HG03520 (cell line): ENCODE measurements at regions not wholly inside any gene's neighbourhood (a gene's known extent, or its start where the extent isn't known, plus 50 kb on each side); places are given as distances from the start of the nearest gene placed in this dataset.

Experiments used
- ATAC-seq: cut with Tn5 transposase; IDR thresholded peaks from one replicate; pipeline ENCODE4 v1.9.1; 2021; ENCODE audit warnings: mild to moderate bottlenecking, moderate library complexity; ENCODE audit not compliant: unreplicated experiment

DNA sequence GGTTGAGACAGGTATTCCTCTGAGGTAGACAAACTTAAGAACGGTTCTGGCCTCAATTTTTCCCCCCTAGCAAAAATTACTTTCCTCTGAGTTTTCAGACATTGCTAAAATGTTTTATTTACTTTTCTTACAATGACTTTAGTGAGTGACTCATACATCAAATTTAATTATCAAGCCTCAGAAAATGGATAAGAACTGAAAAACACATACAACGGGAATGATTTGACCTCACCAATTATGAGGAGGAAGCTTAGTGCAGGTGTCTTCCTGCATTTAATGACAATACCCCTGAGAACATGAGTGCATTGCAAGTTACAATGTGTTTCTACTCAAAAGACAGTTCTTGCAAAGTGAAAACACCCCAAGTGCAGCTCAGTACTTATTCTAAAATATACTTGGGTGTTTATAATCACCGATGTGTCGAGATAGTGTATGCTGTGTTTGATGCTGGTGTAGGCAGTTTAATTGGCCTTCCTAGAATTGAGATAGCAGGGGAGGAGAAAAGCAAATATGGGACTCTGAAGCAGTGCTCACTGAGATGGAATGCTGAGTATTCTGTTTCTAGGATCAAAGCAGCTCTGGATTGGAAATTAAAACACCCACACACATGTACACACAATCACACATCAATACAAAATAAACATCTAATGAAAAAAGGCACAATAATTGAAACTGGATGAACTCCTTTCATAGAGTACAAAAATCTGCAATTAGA lies 189.5 kb upstream of the SLC10A2 start:
- ATAC-seq: no peak

DNA sequence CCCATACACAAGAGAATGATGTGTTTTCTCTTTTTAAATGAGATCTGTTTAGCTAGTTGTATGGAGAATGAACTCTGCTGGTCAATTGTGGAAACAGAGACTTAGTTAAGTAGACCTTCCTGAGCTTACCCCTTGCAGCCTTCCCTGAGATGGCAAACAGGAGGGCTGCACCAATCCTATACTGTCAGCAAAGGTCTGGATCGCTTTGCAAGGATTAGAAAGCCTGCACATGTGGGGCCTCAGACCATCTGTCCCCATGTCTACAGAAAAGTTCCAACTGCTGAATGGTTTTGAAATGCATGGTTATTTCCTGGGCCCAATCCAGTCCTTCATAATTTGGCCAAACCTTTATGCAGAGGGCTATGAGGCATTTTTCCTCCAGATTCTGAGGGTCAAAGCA lies 183.9 kb upstream of the SLC10A2 start:
- no peak for ATAC-seq

DNA sequence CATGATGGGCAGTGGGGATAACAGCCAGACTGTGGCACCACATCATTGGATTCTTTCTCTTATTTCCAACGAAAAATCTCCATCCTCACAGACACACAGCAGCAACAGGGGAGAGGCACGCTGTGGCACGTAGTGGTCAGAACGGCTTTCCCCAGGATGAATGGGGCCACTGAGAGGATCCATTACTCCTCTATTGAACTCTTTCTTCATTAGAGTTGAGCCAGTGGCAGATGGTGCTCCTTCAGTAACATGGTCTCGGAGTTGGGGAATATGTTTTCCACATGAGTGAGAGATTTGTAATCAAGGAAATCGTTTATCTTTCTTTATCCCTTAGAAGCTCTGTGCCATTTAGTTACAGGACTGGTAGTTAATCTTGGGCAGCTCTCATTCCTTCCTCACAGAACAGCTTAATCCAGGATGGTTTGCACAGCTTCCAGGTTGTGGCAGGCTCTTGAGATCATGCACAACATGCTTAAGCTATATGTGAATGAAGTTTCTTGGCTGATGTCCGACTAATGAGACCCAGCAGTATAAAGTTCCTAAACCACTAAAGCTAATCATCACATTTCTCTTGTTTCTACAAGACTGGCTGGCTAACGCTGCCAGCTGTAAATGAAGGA lies 180.5 kb upstream of the SLC10A2 start:
- no peak for ATAC-seq

DNA sequence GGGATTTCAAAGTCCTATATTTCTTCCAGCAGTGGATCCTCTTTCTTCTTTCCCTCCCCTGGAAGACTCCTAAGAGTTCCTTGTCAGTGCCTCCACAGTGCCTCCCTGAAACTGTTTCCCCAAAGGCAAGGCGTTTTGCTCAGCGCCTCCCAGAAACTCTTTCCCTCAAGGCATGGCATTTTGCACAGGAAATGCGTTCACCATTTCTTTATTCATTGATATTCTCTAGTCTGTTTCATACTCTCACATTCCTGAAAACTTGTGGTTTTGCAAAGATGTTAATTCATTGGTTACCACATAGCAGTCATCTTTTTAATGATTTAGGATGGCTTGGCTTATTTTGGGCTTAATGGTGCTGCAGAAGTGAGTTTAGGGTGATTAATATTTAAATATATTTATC lies 177.3 kb upstream of the SLC10A2 start:
- no peak for ATAC-seq

DNA sequence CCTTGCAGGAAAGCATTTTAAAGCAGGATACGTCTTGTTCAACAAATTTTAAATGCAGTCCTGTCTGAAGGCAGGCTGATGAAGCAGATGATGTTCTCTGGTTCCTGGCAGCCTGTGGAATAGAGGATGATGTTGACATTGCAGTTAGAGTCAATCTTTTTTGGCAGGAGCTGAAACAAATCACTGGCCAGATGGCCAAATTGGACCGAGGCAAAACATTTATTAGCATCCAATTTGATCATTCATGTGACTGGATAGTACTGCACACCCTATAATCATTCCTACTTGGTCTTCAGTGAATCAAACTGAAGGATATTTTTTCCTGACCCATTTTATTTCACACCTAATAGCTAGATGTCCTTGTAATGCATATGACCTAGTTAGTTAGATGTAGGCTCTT lies 172.2 kb upstream of the SLC10A2 start:
- ATAC-seq: no peak

DNA sequence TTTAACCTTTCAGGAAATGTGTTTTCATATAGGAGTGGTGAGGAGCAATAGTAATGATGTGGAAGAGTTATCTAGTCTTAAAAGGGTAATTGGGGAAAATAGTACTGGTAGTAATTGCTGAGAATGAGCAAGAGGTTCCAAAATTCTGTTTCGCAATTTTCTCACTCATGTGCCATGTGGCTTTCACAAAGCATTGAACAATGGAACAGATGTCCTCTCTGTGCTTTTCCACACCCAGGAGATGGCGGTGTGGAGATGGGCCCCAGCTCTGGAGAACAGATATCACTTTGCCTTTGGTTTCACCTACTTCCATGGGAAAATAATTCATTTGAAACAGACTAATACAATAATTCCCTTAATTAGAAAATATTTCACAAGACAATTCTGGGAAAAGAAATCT lies 170.0 kb upstream of the SLC10A2 start:
- ATAC-seq: no peak

DNA sequence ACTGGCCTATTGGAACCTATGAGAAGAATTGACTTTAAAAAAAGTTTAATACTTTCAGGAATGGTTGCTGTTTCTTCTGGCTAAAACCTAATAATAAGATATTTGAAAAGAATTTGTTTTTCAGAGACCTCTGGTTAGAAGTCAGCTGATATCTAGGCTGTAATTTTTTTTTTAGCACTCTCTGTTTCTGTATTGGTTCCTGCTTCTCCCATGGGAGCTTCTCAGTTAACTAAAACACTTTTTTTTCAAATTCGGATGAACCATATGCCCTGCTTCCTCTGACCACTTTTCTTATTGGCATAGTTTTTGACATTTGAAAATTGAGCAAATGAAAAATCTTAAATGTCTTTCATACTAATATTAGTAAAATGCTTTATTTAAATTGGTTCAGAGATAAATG lies 163.5 kb upstream of the SLC10A2 start:
- ATAC-seq: no peak

DNA sequence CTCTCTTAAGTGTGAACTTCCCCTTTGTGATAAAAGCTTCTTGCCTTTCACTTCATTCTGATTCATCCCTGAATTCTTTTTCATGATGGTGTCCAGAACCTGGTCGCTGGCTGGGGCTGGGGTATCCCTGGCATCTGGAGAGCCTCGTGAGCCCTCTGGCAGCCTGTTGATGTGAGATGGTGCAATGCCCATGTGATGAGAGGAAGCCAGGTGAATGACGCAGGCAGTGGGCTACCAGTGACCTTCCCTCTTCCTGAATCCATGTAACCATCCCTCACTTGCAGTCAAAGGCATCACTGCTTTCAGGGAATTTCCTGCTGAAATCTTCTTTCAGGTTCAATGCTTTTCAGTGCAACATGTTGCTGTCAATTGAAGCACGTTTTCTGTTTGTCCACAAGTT lies 158.6 kb upstream of the SLC10A2 start:
- ATAC-seq: no peak

DNA sequence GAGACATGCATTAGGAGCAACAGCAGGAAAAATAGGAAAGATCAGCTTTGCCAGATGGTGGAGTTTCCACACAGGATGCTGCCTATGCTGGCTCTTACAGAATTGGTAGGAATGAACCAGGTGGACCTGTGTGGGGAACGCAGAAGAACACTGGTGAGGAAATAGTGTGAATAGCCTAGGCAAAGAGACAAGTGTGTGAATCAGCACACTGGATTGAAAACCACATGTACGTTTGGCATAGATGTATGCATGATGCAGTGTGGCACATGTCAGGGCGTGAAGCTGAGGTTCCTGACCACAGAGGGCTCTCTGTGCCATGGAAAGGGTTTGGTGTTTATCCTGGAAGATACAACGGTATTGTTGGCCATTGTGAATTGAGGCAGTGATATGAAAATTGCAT lies 156.5 kb upstream of the SLC10A2 start:
- no peak for ATAC-seq

DNA sequence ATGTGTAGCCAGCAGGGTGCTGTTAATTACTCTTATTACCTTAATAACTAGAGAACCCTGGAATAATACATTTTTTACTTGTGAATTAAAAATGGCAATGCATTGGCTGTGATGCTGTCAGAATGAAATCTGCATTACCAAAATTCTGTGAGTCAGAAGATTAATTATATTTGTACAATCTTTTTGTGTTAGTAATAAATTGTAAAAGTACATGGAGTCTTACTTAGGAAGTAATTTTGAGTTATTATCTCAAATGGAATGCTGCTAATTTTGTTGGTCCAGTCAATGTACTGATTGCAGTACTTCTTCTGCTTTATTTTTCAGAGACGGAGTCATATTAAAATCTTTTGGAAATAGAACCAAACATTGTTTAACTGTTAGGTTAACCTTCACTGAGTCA lies 152.0 kb upstream of the SLC10A2 start:
- no peak for ATAC-seq

DNA sequence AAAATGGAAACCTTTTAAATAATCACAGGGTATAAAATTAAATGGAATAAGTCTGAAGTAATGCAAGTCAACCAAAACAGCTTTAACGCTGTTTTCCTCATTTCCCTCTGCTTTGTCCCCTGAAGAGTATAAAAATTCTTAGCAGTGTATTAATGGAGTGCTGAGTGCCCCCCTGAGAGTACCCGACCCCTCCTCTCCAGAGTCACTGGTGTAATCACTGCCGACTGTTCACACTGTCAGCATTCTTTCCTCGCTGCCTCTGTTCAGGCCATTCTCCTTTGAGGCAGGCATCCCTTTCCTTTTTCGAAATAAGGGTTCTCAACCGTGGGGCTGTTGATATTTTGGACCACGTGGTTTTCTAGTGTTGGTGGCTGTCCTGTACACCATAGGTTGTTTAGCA lies 146.9 kb upstream of the SLC10A2 start:
- ATAC-seq: no peak

DNA sequence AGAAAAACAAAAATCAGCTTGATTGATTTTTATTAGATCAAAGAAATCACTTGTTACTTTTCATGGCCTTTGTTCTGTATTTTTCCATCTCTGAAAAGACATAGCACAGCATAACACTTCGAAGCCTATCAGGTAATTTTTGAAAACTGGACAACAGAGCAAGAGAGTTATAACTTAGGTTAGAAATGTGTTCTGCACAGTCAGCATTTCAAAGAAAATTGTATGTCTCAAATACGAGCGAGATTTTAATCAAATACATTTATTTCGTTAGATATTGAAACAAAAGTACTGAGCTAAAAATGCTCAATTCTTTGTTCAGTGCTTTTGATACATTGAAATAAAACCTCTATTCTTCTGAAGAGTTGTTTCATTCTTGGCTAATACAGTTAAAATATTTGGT lies 144.1 kb upstream of the SLC10A2 start:
- no peak for ATAC-seq

DNA sequence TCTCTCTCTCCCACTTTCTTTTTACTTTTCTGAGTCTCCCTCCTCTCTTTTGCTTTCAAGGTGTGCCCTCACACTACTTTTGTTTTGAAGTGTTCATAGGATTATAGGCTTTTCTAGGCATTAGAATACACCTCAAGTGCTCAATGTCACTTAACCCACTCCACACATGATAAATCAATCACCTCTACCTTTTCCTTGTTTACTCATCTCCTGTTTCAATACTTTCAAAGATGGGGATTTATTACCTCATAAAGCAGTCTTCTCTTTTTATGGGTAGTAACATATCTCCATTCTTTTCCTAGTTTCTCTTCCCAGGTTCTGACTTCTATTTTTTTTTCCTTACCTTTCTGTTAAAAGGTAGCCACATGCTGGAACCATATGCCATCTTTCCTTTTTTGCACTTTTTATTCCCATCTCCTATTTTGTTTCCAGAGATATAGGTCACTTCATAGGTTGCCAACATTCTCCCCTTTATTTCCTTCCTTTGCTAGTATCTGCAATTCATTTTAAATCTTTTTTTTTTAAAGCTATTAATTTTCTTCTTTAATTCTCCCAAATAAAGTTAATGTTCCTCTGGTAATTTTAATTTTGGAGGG lies 137.6 kb upstream of the SLC10A2 start:
- ATAC-seq: no peak

DNA sequence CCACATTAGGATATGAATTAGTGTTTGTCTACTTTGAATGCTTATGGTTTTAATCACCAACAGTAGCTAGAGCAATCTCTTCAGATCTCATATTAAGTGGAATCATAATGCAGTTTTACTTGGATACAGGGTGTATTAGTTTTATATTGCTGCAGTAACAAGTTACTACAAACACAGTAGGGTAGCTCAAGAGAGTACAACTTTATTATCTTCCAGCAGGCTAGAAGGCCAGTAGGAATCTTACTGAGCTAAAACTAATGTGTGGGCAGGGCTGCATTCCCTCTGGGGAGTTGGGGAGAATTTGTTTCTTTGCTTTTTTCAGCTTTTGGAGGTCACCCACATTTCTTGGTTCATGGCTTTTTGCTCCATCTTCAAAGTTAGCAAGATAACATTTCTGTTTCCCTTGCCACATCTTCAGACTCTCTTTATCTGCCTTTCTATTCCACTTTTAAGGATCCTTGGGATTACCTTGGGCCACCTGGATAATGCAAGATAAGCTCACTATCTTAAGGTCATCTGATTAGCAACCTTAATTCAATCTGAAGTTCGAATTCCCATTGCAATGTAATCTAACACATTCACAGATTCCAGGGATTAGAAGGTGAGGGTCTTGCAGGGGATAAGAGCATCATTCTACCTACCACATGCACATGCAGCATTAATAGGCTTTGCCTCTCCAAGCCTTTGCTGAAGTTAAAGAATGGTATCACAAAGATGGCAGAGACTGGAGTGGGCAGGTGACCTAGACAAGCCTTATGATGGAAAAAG lies 134.1 kb upstream of the SLC10A2 start:
- ATAC-seq: no peak

DNA sequence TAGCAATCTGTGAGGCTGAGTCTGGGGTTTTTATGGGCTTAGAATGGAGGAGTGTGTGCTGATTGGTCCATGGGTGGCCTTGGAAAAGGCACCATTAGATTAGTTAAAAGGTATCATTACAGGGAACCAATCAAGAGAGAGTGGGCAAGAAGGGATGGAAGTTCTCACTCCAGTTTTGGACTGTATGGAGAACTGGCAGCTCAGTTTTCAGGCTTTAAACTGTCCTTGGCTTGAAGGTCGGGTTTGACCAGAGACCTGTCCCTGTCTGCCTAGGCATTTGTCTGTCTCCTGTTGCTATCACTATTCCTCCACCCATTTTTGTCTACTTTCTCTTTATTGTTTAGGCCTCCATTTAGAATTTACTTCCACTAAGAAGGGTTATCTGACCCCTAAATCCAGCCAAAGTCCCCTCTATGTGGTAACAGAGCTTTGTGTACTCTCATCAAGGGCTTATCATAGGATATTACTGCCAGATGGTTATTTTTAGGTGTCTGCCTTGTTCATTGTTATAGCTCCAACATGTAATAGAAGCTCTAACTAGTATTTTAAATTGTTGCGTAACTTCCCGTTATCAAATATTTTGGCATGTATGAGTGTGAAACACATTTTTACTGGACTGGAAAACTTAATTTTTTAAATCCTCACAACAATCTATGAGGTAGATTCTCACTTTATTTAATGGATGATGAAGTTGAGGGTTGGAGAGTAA lies 133.3 kb upstream of the SLC10A2 start:
- ATAC-seq: no peak

DNA sequence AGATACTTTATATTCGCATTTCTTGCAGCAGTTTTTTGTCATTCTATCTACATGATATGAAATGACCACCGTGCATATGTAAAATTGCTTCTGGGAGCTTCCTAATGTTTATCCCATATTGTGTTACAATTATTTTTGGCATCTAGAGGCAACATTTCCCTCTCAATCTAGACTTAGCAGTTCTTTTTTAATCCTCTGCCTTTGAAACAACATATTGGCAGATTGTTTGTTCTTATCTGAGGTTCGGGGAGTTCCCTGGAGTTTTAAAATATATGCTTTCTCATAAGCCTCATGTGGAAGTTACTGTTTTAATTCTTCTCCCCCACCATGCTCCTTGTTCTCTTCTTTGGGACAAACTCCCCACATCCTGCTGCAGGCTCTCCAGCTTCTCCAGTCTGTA lies 130.1 kb upstream of the SLC10A2 start:
- ATAC-seq: no peak

DNA sequence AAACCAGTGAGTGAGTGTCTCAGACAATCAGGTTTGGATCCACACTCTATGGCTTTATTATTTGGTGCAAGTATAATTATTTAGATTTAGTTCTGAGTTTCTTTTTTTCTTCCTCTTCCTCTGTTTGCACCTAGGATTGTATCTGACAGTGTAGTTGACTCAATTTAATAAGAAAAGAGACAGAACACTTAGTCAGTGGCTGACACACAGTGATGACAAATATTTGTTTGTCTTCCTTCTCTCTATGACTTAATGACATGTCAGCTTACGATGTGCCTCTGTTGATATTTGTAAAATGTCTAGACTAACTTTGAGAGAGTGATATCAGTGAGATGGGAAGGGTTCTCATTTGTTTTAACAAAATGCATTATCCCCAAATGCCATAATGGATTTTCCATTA lies 129.5 kb upstream of the SLC10A2 start:
- no peak for ATAC-seq

DNA sequence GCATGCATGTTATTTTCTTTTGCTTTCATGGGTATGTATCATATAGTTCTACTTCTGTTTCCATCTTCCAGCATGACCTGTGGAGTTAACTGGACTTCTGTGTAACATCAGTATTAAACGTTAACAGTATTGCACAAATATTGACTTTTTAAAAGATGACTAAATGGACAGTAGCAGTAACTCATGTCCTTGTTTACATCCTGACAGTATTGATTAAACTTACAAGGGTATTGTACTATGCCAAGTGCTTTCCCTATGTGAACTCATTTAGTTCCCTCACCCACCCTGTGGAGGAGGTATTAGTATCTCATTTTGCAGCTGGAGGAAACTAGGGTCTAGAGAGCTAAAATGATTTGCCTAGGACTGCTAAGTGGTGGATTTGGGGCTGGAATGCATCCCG lies 128.7 kb upstream of the SLC10A2 start:
- no peak for ATAC-seq

DNA sequence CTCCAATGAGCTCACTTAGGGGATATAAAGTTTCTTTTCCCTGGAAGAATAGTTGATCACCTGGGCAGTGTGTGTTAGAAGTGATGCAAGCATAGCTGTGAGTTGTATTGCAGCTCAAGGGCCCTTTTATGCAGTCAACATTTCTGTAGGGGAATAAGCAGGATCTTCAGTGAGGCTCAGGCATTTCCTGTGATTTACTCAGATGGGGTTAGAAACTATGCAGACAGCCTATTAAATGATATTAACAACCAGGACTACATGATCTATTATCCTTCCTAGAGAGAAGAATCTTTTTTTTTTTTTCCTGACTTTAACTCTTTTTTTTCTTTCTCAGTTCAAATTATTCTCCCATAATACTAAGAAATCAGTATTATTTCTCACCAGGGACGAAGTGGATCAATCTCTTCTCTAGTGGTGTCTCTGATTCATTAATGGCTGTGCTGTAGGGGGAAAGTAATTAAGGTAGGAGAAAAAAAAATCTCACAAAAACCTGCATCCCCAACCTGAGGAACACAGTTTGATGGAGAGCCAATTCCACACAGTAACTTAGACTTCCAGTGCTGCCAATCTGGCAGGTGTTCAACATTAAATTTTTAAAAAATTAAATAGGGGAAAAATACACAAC lies 126.4 kb upstream of the SLC10A2 start:
- no peak for ATAC-seq

DNA sequence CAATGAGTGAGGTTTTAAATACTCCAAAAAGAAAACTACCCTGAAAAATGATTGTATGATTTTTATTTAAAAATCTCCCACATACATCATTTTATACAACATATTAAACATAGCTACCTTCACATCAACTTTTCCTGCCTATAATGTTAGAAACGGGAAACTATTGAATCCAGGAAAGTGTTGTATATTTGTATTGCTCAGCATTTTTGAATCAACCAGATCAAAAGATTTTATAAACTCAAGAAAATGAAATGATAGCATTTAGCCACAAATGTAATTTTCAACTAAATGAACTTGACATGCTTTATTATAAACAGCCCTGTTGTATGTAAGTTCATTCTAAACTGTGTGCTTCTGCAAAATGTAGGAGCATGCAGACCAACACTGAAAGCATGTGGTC lies 124.6 kb upstream of the SLC10A2 start:
- ATAC-seq: no peak
